Liver (tissue), 2 donors: ENCODE measurements at regions not wholly inside any gene's neighbourhood (a gene's known extent, or its start where the extent isn't known, plus 50 kb on each side); places are given as distances from the start of the nearest gene placed in this dataset.

Experiments used
- FOXA1 ChIP-seq: IDR thresholded peaks from 2 replicates; pipeline ENCODE4 v1.6.1; 2016; ENCODE audit warnings: antibody characterized with exemption
- YY1 ChIP-seq: IDR thresholded peaks from 2 replicates; pipeline ENCODE4 v1.6.1; 2016; ENCODE audit warnings: antibody characterized with exemption, mild to moderate bottlenecking
- TF ChIP-seq, protein P1 (sequence below): fragments of 150-350 bp; IDR thresholded peaks from 2 replicates; pipeline ENCODE4 v1.5.1; 2017; ENCODE audit warnings: improper control_type of control experiment, low read depth, low read length; ENCODE audit not compliant: missing input control
- TF ChIP-seq, protein P2 (sequence below): IDR thresholded peaks from 2 replicates; pipeline ENCODE4 v1.6.1; 2016; ENCODE audit warnings: antibody characterized with exemption
- donor health status: healthy.

DNA sequence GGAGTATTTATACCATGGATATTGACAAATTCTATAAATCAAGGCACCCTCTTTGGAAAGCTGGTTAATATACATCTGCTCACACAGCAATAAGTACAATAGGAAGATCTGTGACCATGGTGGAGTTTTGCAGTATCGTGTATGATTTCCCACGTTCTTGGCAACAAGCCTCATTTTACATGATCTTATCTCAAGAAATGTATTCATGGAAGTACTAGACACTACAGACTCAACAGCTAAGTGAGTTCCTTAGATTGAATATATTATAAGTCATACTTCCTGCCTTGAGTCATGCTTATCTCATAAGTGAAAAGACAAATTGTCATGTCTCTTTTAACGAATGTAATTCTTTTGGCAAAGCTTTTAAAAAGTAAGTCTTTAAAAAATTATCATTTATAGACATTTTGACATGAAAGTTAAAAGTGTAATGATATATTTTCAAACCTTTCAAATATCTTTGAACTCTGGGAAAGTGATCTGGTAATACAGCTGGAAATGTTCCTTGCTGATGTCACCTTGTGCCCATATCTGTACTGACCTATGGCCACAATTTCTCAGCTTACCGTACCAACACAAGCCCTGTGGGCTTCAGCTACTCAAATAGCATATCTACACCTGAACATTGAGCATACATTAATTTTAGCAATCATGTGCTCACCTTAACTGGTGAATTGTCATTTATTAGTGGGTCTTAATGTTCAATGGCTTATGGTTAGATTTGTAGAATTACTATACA, 130.3 kb upstream of the TMC3 start:
- TF ChIP-seq, protein P1, sequence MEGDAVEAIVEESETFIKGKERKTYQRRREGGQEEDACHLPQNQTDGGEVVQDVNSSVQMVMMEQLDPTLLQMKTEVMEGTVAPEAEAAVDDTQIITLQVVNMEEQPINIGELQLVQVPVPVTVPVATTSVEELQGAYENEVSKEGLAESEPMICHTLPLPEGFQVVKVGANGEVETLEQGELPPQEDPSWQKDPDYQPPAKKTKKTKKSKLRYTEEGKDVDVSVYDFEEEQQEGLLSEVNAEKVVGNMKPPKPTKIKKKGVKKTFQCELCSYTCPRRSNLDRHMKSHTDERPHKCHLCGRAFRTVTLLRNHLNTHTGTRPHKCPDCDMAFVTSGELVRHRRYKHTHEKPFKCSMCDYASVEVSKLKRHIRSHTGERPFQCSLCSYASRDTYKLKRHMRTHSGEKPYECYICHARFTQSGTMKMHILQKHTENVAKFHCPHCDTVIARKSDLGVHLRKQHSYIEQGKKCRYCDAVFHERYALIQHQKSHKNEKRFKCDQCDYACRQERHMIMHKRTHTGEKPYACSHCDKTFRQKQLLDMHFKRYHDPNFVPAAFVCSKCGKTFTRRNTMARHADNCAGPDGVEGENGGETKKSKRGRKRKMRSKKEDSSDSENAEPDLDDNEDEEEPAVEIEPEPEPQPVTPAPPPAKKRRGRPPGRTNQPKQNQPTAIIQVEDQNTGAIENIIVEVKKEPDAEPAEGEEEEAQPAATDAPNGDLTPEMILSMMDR, result no peak
- TF ChIP-seq, protein P2, sequence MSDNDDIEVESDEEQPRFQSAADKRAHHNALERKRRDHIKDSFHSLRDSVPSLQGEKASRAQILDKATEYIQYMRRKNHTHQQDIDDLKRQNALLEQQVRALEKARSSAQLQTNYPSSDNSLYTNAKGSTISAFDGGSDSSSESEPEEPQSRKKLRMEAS, result no peak
- TF ChIP-seq YY1, result no peak
- TF ChIP-seq FOXA1, result no peak
